CD4-positive, CD25-positive, alpha-beta regulatory T cell (primary cell): ENCODE measurements at regions not wholly inside any gene's neighbourhood (a gene's known extent, or its start where the extent isn't known, plus 50 kb on each side); places are given as distances from the start of the nearest gene placed in this dataset.

ENCODE experiments used
- ATAC-seq, 2 donors: fragments of 150-1000 bp; cut with Tn5 transposase; one replicate each; pipeline ENCODE4 v1.10.0; 2021; ENCODE audit warnings: low read depth in 2 of 2, moderate number of reproducible peaks in 2 of 2, moderate library complexity in 1 of 2
- DNase-seq, 3 donors: peaks; one replicate each; pipeline versions ENCODE4 v3.0.0 to v3.0.0-alpha.2; 2012 to 2022; ENCODE audit warnings: mixed read lengths in 1 of 3
- H3K27ac ChIP-seq: one replicate; pipeline ENCODE4 v1.7.0; 2013; ENCODE audit warnings: mild to moderate bottlenecking, low read length; ENCODE audit not compliant: insufficient read depth, poor library complexity, severe bottlenecking
- H3K27me3 ChIP-seq: one replicate; pipeline ENCODE4 v1.7.0; 2013; ENCODE audit warnings: low read length; ENCODE audit not compliant: control insufficient read depth, insufficient read depth
- H3K36me3 ChIP-seq: one replicate; pipeline ENCODE4 v1.7.0; 2013; ENCODE audit warnings: mild to moderate bottlenecking, low read length, moderate library complexity; ENCODE audit not compliant: control insufficient read depth, insufficient read depth
- H3K4me1 ChIP-seq: 2 replicates; pipeline ENCODE4 v1.7.0; 2013; ENCODE audit warnings: mild to moderate bottlenecking, low read length; ENCODE audit not compliant: insufficient read depth, control insufficient read depth, poor library complexity, severe bottlenecking
- H3K4me3 ChIP-seq: one replicate; pipeline ENCODE4 v1.7.0; 2013; ENCODE audit warnings: low read depth, mild to moderate bottlenecking, low read length, moderate library complexity
- H3K9me3 ChIP-seq, 2 experiments: 1 replicate in 1 of 2; 2 replicates in 1 of 2; pipeline ENCODE4 v1.7.0; 2013; ENCODE audit warnings: low read length in 2 of 2, mild to moderate bottlenecking in 1 of 2, moderate library complexity in 1 of 2; ENCODE audit not compliant: control insufficient read depth in 2 of 2
- H3K27ac Mint-ChIP-seq, 3 donors: one replicate each; pipeline ENCODE4 v1.8.0; 2020 to 2022; ENCODE audit warnings: mild to moderate bottlenecking in 3 of 3, mixed read lengths in 3 of 3, moderate library complexity in 2 of 3
- H3K27me3 Mint-ChIP-seq: one replicate; pipeline ENCODE4 v1.8.0; 2022; ENCODE audit warnings: mild to moderate bottlenecking, mixed read lengths
- H3K36me3 Mint-ChIP-seq: one replicate; pipeline ENCODE4 v1.8.0; 2020; ENCODE audit warnings: mixed read lengths
- H3K4me1 Mint-ChIP-seq, 4 donors: one replicate each; pipeline ENCODE4 v1.8.0; 2020 to 2022; ENCODE audit warnings: mixed read lengths in 4 of 4, mild to moderate bottlenecking in 1 of 4
- H3K4me3 Mint-ChIP-seq, 4 donors: one replicate each; pipeline ENCODE4 v1.8.0; 2020 to 2022; ENCODE audit warnings: mild to moderate bottlenecking in 4 of 4, mixed read lengths in 4 of 4, moderate library complexity in 3 of 4
- H3K9me3 Mint-ChIP-seq, 7 donors: one replicate each; pipeline ENCODE4 v1.8.0; 2020 to 2022; ENCODE audit warnings: mixed read lengths in 7 of 7, mild to moderate bottlenecking in 3 of 7, moderate library complexity in 2 of 7

GRCh38 chrX:130997314-130997713, 60.8 kb upstream of the ARHGAP36 start:
- H3K4me1 Mint-ChIP-seq: no peaks in the 10 kb centered on the region
- H3K9me3 Mint-ChIP-seq: peaks cover 0 to 3% (median 0%) of the 10 kb centered on the region in 7 donors
- H3K36me3 ChIP-seq: no peaks in the 10 kb centered on the region

GRCh38 chrX:130999360-130999759, 58.8 kb upstream of the ARHGAP36 start:
- Histone ChIP-seq H3K27ac (no peak overlapping the region), H3K9me3 (no peaks in the 10 kb centered on the region), H3K4me3 (no peak overlapping the region), H3K36me3 (no peaks in the 10 kb centered on the region), H3K4me1 (no peaks in the 10 kb centered on the region), H3K27me3 (no peaks in the 10 kb centered on the region)
- ATAC-seq: no peak
- H3K27me3 Mint-ChIP-seq: peaks cover 9% of the 10 kb centered on the region
- DNase-seq: no peak
- peaks cover 0 to 3% (median 0%) of the 10 kb centered on the region in 7 donors for H3K9me3 Mint-ChIP-seq
- H3K4me3 Mint-ChIP-seq: no peak overlapping the region
- no peaks in the 10 kb centered on the region for H3K4me1 Mint-ChIP-seq
- no peak overlapping the region for H3K27ac Mint-ChIP-seq
- H3K36me3 Mint-ChIP-seq: no peaks in the 10 kb centered on the region

More at GRCh38 chrX:130997314-130997713, 60.8 kb upstream of the ARHGAP36 start:
- ATAC-seq: no peak
- no peaks in the 10 kb centered on the region for H3K9me3 ChIP-seq
- no peaks in the 10 kb centered on the region for H3K27me3 ChIP-seq
- no peak overlapping the region for H3K27ac ChIP-seq
- H3K4me1 ChIP-seq: no peaks in the 10 kb centered on the region
- H3K4me3 ChIP-seq: no peak overlapping the region
- no peak overlapping the region for H3K27ac Mint-ChIP-seq
- H3K36me3 Mint-ChIP-seq: no peaks in the 10 kb centered on the region
- no peak overlapping the region for H3K4me3 Mint-ChIP-seq
- peaks cover 4% of the 10 kb centered on the region for H3K27me3 Mint-ChIP-seq
- no peak for DNase-seq
